M059J (cell line): ENCODE measurements at regions not wholly inside any gene's neighbourhood (a gene's known extent, or its start where the extent isn't known, plus 50 kb on each side); places are given as distances from the start of the nearest gene placed in this dataset.
A peak's percentile ranks its signal among the peaks of the same experiment; 100 is the strongest.

Source experiments
- DNase-seq: peaks from one replicate; pipeline ENCODE4 v3.0.0-alpha.2; 2012; ENCODE audit warnings: low read depth

DNA sequence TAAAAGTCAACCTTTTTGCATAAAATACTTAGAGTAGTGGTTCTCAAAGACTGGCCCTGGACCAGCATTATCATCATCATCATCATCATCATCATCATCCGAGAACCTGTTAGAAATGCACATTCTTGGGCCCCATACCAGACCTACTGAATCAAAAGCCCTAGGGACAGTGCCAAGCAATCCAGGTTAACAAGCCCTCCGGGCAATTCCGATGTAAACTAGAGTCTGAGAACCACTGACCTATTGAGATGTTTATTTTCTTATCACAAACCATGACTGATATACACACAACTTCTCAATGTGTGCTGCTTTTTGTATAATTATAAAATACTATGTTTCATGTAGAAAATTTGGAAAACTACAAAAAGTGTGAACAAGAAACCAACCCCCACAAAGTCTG lies 133.4 kb upstream of the GATB start:
- peak; percentile 27 for DNase-seq

DNA sequence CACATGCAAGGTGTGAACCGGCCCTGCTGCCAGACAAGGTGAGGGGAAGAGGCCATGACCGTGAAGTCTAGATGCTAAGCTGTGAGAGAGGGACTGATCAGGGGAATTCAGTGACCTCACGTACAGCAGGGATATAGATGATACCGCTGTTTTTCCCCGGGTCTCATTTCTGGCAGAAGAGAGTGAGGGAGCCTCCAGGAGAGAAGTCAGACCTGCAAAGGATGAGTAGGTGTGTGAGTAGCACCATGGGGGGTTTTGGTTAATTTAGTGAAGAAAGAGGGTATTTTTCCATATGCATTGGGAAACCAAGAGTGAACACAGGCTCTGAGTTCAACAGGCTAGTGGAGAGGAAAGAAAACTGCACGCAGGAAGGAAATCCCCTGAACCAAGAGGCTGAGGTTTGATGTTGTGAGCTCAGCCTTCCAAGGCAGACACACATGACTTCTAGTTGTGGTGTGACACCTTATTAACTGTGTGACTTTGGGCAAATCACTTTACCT lies 127.6 kb upstream of the GATB start:
- DNase-seq = no peak

DNA sequence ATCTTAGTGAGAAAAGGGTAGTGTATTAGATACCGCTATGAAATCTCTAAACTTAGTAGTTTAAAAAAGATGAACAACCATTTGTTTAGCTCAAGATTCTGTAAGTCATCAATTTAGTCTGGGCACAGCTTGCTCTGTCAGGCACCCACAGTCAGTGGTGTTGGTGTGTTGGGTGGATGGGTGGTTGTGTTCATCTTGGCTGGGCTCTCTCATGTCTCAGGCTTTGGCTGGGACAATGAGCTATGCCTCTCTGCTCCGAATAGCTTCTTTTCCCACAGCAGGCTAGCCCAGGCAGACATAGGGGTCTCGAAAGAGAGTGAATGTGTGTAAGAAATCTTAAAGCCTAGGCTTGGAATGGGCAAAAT lies 127.0 kb upstream of the GATB start:
- no peak for DNase-seq

DNA sequence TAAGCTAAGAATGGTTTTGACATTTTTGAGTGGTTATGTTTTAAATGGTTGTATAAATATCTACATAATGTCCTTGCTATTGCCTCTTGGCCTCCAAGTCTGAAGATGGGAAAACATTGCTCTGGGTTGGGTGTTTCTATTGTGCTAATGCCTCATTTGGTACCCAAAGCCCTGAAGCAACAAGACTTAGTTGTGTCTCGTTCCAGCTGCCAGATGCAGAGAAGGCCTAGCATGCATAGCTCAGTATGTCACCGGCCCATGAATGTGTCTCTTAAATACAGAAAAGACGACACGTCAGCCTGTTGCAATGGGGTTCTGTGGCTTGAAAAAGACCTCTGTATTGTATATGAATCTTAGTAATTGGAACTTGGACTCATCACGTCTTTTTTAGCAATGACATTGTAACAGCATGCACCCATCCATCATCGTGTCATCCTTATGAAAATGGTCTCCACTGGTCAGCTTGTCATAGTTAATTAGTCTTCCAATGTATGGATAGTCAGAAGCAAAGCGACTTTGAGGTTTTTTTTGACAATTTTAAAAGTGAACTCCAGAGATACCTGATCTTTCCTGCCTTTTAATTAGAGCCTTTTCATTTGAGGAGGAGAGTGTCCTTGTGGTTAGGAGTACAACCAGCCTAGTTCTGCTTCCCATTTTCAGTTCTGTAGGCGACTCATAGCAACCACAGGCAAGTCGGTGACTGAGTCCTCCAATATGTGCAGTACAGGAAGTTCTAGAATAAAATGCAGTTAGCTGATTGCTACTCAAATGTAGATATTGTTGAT lies 126.4 kb upstream of the GATB start:
- peak; percentile 58 for DNase-seq

DNA sequence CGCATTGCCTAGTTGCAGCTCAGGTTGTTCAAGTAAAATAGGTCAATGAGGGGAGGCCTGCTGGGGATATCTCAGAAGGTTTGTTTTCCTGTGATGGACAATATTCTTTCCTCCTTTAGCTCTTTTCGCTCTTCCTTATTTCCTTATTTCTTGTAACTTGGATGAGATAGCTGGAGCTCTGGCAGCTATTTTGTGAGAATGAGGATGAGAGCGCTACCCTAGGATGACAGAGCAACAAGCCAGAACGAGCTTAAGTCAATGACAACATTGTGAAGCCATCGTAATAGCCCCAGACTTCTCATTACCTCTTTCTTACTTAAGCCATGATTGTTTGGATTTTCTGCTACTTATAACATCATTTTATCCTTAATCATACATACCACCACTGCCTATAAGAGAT lies 124.3 kb upstream of the GATB start:
- no peak for DNase-seq

DNA sequence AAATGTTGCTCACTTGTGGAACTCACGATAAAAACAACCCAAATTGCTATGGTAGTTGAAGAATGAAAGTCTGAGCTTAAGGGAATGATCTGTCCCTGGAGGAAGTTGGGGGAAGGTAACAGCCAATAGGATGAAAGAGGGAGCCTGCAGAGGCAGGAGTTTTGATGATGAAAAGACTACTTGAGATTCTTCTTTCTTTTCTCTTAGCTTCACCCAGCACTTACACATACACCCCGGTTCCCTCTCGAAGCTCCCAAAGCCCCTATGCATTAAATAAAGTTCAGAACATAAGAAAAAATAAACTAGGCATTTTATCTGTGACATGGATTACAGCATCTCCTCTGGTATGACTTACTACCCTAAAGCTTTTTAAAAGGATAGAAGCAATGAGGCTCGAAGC lies 122.9 kb upstream of the GATB start:
- DNase-seq = no peak

DNA sequence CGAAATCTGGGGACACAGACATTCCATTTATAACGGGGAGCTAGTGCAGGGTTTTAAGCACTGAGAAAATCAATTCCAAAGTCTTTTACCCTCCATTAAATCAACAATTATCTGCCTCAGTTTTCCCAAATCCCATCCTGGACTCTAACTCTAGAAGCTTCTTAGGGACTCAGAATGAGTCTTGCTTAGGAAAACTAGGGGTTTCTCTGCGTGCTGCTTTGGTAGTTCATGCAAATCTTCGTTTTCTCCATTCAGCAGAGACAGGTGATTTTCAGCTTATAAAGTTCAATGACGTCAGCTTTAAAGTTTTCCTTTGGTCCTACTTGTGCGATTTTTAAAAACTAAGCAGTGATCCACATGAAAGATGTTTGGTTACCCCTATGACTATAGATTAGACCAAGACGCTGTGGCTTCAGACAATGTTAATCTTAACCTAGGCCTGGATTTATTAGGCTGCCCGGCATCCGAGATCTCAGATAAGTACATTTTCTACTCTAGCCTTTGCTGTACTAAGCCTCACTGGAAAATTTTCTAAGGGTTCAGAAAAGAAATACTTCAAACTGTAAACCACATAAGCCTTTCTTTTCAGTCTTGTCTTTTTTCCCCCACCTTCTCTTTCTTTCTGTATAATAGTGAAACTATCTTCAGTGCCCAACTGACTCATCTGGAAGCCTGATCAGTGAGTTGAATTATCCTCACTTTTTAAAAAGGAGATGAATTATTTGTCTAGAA lies 121.4 kb upstream of the GATB start:
- no peak for DNase-seq

DNA sequence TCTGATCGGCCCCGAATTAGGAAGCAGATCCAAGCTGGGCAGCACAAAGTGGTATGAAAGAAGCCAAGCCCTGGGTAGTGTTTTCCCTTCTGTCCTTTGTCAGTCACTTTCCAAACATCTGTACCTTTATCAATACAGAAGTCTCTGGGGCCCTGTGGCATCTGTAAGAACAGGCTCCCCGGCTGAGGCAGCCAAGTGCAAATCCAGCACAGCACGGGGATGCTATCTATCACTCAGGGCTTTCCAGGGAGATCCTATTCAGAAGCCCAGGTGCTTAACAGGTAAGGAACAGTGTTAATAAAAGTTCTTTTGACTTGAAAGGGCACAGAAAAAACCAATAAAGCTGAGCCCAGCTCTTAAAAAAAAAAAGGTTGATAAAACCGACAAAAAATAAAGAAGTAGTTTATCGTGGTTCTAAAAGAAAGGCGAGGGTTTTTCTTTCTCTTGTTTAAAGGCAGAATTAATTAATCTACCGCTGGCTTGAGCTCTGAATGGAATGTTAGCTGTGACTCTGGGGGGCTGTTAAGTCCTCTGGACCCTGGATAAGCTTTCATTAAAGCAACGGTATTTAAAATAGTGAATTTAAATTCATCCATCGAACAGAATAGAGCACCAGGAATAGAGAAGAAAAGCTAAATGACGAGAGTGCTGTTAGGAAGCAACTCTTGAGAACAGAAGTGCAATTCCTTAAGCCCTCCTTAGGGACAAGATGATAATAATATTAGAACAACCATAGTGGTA lies 119.1 kb upstream of the GATB start:
- no peak for DNase-seq

DNA sequence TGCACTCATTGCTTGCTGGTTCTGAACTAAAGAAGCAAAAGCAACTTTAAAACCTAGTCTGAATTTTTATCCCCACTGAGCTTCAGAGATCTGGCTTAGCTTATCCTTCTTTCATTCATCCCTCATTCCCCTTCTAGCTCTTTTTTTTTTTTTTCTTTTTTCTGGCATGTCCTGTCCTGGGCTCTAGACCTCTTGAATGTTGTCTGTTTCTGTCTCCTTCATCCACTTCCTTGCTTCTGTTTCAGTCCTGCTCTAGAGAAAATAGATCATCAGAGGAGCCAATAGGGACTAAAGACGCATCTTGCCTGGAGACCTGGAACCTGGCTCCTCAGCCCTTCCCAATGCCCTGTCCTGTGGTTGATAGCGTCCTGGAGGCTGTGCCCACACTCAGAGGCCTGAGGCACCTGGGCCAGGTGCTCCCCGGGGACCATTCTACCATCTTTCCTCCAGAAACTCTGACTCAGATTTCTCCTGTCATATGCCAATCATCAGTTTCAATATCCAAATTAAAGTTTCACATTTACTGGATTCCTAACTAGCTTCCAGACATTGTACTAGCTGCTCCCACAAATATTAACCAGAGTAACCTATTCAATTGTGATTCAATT lies 115.7 kb upstream of the GATB start:
- DNase-seq = no peak

DNA sequence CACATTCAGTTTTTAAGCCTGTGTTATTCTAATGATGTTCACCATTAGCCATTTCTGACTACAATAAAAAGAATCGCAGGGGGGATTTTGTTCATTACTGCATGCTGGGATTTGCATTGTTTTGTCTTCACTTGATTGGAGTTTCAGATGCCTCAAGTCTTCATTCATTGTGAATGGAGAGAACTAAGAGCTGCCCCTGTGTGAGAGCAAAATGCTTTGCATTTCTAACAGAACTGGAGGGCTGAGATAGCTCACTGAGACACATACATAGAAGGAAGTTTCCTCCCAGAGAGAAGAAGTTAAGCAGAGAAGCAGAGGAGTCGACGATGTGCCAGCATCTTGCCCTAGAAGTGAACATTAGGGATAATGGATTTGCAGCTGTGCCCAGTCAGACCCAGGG lies 113.5 kb upstream of the GATB start:
- no peak for DNase-seq

DNA sequence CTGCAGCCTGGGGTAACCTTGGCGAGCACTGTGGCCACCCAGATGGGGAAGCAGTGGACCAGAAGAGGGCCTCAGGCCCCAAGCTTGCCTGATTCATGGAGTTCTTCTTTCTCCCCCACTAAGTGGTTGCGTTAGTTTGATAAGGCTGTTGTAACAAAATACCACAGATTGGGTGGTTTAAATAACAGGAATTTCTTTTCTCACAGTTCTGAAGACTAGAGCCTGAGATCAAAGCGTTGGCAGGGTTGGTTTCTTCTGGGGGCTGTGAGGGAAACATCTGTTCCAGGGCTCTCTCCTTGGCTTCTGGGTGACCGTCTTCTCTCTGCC lies 105.7 kb upstream of the GATB start:
- DNase-seq = peak; percentile 12

DNA sequence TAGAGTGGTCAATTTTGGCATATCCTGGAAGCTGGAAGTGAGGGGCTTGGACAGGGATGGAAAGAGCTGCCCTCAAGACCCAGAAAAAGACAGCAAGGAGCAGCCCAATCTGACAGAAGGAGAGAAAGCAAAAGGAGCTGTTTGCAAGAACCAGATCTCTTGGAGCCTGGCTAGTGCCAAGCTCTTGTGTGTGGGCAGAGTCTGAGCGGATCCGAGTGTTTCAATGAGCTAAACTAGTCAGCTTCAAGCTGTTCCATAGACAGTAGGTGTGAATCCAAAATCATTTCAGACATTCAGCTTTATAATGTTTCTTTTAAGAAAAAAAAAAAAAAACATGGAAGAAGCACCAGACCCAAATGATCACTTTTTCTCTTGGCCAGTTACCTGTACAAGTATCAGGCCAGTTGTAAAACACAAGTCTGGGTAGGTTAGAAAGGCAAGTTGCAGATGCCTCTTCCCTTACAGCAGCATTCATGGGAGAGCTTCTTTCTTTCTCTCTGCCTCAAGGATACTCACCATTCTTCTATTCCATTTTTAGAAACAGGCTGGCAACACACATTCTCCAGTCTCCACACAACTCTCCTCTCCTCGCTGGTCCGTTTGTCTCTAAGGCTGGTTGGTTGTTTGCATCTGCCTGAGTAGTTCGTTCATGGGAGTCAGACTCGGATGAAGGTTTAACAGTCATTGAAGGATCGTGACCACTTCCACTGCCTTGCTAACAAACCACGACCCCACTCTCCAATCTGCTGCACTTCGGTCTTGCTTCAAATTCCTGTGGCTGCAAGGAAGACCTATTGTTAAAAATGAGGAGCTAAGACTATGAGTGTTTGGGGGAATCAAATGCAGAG lies 105.2 kb upstream of the GATB start:
- no peak for DNase-seq

DNA sequence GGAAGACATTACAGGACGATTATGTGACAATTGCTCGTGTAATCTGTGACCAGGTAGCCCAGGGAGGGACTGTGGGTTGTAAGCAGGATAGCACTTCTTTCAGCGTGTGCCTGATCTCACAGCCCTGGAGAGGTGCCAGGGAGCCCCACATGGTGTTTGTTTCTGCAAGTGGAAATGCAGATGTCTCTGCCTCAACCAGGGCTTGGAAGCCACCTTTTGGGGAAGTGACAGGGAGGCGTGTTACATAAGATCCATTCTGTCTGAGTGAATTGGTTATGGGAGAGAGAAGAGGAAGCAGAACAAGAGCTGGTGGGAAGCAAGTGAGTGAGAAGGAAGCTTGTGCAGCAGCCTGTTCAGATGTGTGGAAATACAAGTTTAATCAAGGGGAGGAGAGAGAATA lies 104.5 kb upstream of the GATB start:
- no peak for DNase-seq

DNA sequence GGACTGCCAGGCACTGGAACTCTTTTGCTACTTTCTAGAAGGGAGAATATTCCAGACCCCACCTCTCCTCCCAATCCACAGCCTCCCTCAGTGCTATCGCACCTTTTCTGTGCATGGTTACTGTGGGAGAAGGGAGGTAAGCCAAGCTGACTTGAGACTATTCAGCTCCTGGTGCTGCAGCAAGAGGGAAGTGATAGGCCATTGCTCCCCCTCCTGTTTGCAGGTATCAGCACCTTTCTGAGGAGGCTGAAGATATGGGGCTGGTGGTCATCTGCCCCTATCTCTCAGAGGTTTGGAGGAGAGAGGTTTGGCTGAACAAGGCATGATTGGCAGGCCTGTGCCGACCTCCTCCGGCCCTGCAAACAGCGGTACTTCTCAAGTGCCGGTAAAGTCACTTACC lies 103.3 kb upstream of the GATB start:
- DNase-seq = no peak

DNA sequence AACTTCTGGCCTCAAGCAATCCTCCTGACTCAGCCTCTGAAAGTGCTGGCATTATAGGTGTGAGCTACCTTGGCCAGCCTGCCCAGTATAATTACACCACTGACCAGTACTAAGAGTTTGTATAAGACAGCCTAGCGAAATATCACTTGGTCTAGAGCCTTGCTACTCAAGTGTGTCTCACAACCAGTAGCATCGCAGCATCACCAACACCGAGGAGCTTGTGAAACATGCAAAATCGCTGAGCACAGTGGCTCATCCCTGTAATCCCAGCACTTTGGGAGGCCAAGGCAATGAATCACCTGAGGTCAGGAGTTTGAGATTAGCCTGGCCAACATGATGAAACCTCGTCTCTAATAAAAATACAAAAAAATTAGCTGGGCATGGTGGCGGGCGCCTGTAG lies 102.0 kb upstream of the GATB start:
- peak; percentile 88 for DNase-seq

DNA sequence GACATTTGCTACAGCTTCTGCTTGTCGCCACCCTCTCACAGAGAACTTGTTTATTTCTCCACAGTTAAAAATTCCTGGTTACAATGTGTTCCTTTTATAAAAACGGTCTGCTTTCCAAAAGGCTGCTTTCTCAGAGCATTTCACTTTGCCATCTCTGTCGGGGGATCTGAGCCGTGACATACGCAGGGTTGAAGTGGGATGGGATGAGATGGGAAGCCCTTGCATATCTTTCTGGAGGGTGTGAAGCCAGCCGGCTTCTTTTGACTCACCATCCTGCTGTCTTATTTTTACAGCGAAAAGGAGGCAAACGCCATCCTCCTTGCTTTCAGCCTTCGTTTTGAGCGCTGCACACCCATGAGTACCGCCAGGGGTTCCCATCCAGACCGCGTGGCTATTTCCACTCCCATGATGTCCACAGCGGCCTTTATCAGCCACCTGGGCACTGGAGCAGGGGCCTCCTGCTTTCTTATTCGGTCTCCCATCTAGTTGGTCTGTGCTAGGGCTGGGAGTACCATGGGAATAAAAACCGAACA lies 99.8 kb upstream of the GATB start:
- DNase-seq = no peak

DNA sequence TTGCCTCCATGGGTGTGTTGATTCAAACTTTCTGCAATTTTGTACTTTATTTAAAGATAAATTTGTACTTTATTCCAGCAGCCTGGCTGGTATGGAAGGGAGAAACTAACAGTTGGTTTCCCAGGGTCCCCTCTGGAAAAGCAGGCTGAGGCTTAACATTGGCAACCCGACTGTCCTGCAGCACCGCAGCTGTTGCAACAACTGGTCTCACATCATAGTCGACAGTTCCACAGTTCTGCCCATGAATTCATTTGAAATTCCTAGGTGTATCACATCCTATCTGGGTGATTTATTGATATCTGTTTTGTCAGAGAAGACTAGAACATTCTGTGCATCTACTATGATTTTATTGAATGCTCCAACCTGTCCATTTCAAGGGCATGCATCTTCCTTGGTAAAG lies 98.8 kb upstream of the GATB start:
- DNase-seq = no peak

DNA sequence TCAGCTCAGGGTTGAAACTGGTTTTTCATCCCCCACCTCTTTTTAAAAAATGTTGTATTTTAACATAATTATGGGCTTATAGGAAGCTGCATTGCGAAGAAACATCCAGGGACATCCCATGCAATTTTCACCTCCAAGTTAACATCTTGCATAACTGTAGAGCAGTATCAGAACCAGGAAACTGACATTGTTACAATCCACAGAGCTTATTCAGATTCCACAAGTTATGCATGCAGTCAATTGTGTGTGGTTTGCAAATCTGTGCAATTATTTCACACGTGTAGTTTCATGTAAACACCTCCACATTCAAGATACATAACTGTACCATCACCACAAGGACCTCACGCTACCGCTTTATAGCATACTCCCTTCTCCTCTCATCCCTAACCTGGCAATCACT lies 97.5 kb upstream of the GATB start:
- DNase-seq = no peak

DNA sequence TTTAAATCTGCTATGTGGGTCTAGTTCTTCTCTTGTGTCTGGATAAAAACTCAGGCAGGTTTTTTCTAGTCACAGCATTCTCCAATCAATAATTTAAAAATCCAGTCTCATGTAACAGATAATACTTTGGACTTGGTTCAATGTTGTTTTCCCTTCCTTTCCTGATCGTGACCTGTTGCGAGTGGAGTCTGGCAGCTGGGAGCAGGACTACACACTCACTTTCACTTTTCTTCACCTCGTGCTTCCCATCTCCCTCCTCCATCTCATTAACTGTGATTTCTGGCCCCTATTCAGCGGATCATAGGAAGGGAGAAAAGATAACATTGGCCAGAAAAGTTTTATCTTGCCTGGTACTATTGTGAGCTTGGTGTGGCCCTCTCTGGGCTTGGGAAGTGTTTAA lies 96.6 kb upstream of the GATB start:
- DNase-seq = no peak

DNA sequence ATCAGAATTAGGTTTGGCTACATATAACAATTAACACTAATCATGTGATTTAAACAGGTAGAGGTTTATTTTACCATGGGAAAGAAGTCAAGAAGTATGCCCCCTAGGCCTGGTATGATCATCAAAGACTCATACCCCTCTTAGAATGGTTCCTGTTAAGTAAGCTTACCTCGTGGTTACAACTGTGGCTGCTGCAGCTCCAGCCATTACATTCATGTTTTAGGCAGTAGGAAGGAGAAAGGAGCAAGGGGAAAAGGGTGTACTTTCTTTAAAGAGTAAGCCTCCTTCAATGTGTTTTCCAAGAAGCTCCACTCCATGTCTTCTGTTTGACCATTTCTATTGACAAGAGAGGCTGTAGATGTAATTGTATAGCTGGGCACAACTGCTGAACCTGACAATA lies 94.9 kb upstream of the GATB start:
- no peak for DNase-seq

DNA sequence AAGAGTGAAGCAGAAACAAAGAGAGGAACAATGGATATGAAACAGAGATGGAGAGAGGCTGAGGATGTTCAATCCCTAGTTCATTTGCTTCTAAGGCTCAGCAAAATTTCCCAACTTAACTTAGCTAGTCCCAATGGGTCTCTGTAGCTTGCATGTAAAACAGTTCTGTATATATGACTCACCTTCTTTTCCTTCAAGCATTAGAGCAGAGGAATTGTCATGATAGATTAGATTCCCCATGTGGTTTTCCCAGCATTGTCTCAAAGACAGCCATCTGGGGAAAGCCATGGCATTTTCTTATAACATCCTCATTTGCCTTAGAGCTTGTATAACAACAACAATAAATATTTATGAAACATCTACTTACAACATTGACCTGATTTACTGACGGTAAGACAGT lies 93.9 kb upstream of the GATB start:
- peak; percentile 79 for DNase-seq
